PC-9 (cell line): ENCODE measurements at regions not wholly inside any gene's neighbourhood (a gene's known extent, or its start where the extent isn't known, plus 50 kb on each side); places are given as distances from the start of the nearest gene placed in this dataset.

Source experiments
- BruUV-seq: library from RNA; stranded (reverse); fragments of 400-500 nt; replicated peaks from 2 replicates; lab custom pipeline; 2021; lab: Mats Ljungman, UMichigan
- CTCF ChIA-PET: fragments of 300-600 bp; sonication (Branson Sonifier 250); formaldehyde crosslinking; loops from one replicate; lab custom pipeline; 2022; ENCODE audit warnings: antibody characterized with exemption; lab: Charles Lee
- POLR2A ChIA-PET: fragments of 300-600 bp; sonication (Branson Sonifier 250); formaldehyde crosslinking; loops from one replicate; lab custom pipeline; 2022; ENCODE audit warnings: antibody characterized with exemption; ENCODE audit not compliant: unreplicated experiment; lab: Charles Lee
- DNase-seq, 2 experiments: peaks; one replicate each; pipeline versions ENCODE4 v3.0.0 to v3.0.0-alpha.2; 2015 to 2022; ENCODE audit warnings: mixed read lengths in 1 of 2
- H2AFZ ChIP-seq: fragments of 200-600 bp; sonication (generic); 2 replicates; pipeline ENCODE4 v1.8.1; 2017; ENCODE audit warnings: antibody characterized with exemption
- H3F3A ChIP-seq: fragments of 200-600 bp; sonication (generic); 2 replicates; pipeline ENCODE4 v1.8.1; 2017; ENCODE audit warnings: antibody characterized with exemption, mild to moderate bottlenecking, low read depth; ENCODE audit not compliant: insufficient read depth
- H3K27ac ChIP-seq: fragments of 200-600 bp; sonication (generic); 2 replicates; pipeline ENCODE4 v1.6.1; 2016; ENCODE audit warnings: mixed run types
- H3K27me3 ChIP-seq: fragments of 200-600 bp; sonication (generic); 2 replicates; pipeline ENCODE4 v1.6.1; 2016; ENCODE audit warnings: low read depth, mixed run types; ENCODE audit not compliant: insufficient read depth
- H3K36me3 ChIP-seq: fragments of 200-600 bp; sonication (generic); 2 replicates; pipeline ENCODE4 v1.6.1; 2016; ENCODE audit warnings: low read depth, mixed run types
- H3K4me1 ChIP-seq: fragments of 200-600 bp; sonication (generic); replicated peaks from 2 replicates; pipeline ENCODE4 v1.6.1; 2016; ENCODE audit warnings: mixed run types; ENCODE audit not compliant: insufficient read depth
- H3K4me2 ChIP-seq: fragments of 200-600 bp; sonication (generic); 2 replicates; pipeline ENCODE4 v1.6.1; 2017; ENCODE audit warnings: mixed run types
- H3K4me3 ChIP-seq: fragments of 200-600 bp; sonication (generic); 2 replicates; pipeline ENCODE4 v1.6.1; 2016; ENCODE audit warnings: mixed run types
- H3K79me2 ChIP-seq: fragments of 200-600 bp; sonication (generic); 2 replicates; pipeline ENCODE4 v1.6.1; 2017; ENCODE audit warnings: low read depth, mixed run types
- H3K9me2 ChIP-seq: fragments of 200-600 bp; sonication (generic); 2 replicates; pipeline ENCODE4 v1.8.1; 2017; ENCODE audit warnings: mild to moderate bottlenecking; ENCODE audit not compliant: insufficient read depth
- H3K9me3 ChIP-seq: fragments of 200-600 bp; sonication (generic); 2 replicates; pipeline ENCODE4 v1.8.1; 2016; ENCODE audit warnings: low read depth; ENCODE audit not compliant: insufficient read depth
- H4K20me1 ChIP-seq: fragments of 200-600 bp; sonication (generic); 2 replicates; pipeline ENCODE4 v1.8.1; 2017; ENCODE audit not compliant: insufficient read depth
- CTCF ChIP-seq: fragments of 200-600 bp; sonication (generic); conservative IDR thresholded peaks from 2 replicates; pipeline ENCODE4 v1.6.1; 2017; ENCODE audit warnings: mixed run types, antibody characterized with exemption, mild to moderate bottlenecking, moderate library complexity
- EZH2 ChIP-seq: fragments of 200-600 bp; sonication (generic); IDR thresholded peaks from 2 replicates; pipeline ENCODE4 v1.8.0; 2017; ENCODE audit warnings: antibody characterized with exemption, low read depth
- intact Hi-C: fragments of 100-400 bp; cut with micrococcal nuclease; formaldehyde crosslinking; loops from one replicate; pipeline ENCODE4 v1.10.0; 2022; ENCODE audit not compliant: unreplicated experiment

DNA sequence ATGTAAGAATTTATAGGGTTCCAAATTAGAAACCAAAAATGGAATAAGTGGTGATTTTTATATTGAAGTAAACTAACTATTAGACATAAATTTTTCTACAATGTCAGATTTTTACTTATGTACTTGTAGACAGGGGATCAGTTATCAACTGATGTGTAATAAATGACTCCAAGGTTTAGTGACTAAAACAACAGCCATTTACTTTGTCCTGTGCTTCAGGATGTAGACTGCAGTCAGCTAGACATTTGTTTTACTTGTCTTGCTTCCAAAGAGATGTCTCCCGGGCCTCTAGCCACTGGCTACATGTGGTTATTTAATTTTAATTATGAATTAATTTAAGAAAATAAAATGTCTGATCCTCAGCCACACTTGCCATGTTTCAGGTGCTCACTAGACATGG, 249.7 kb upstream of the IGFBP3 start:
- no TSS peak for BruUV-seq
- Histone ChIP-seq H3K36me3 (no peaks in the 10 kb centered on the region), H4K20me1 (no peaks in the 10 kb centered on the region), H2AFZ (no peak overlapping the region), H3K9me3 (no peaks in the 10 kb centered on the region; the same call in 1 of the 2 replicates), H3K27me3 (no peaks in the 10 kb centered on the region), H3K4me3 (no peak overlapping the region), H3F3A (no peaks in the 10 kb centered on the region; the same call in 1 of the 2 replicates), H3K4me2 (no peak overlapping the region), H3K9me2 (no peaks in the 10 kb centered on the region; the same call in 1 of the 2 replicates), H3K4me1 (no peaks in the 10 kb centered on the region), H3K79me2 (no peaks in the 10 kb centered on the region), H3K27ac (no peak overlapping the region)
- TF ChIP-seq EZH2 (no peak), CTCF (no peak)
- intact Hi-C loops: no loop called here
- no peak for DNase-seq
- ChIA-PET CTCF (no interaction called here), POLR2A (no interaction called here)

DNA sequence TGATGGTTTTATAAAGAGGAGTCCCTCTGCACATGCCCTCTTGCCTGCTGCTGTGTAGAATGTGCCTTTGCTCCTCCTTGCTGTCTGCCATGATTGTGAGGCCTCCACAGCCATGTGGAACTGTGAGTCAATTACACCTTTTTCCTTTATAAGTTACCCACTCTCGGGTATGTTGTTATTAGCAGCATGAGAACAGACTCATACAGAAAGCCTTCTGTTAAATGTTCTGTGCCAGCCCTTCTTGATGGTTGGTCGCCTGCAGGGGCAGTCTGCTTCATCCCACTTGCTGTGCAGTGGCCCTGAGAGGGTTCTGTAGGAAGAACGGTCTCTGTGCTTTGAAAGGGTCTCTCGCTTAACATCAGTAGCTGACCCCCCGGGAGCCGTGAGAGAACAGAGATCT, 248.9 kb upstream of the IGFBP3 start:
- Histone ChIP-seq H4K20me1 (no peaks in the 10 kb centered on the region), H3K4me1 (no peaks in the 10 kb centered on the region), H3F3A (no peaks in the 10 kb centered on the region; the same call in 1 of the 2 replicates), H3K9me3 (no peaks in the 10 kb centered on the region; the same call in 1 of the 2 replicates), H3K27ac (no peak overlapping the region), H2AFZ (no peak overlapping the region), H3K27me3 (no peaks in the 10 kb centered on the region), H3K9me2 (no peaks in the 10 kb centered on the region; the same call in 1 of the 2 replicates), H3K4me3 (no peak overlapping the region), H3K36me3 (no peaks in the 10 kb centered on the region), H3K79me2 (no peaks in the 10 kb centered on the region), H3K4me2 (no peak overlapping the region)
- no peak for DNase-seq
- intact Hi-C loops: no loop called here
- CTCF ChIA-PET: interaction anchor here (0.6 kb wide), 1 partner anchor 21 kb away, joined by 4 read pairs; no protein-coding TSS in a partner anchor
- BruUV-seq: no TSS peak
- TF ChIP-seq CTCF (no peak), EZH2 (no peak)
- POLR2A ChIA-PET: no interaction called here

GRCh38 chr7:46169384-46169755, 248.3 kb upstream of the IGFBP3 start:
- no peak overlapping the region for H2AFZ ChIP-seq
- no TSS peak for BruUV-seq
- H3K9me2 ChIP-seq: no peaks in the 10 kb centered on the region; the same call in 1 of the 2 replicates
- H3K36me3 ChIP-seq: no peaks in the 10 kb centered on the region
- no peaks in the 10 kb centered on the region for H4K20me1 ChIP-seq
- no peaks in the 10 kb centered on the region; the same call in 1 of the 2 replicates for H3K9me3 ChIP-seq
- H3K4me1 ChIP-seq: no peaks in the 10 kb centered on the region
- no peak overlapping the region for H3K27ac ChIP-seq
- intact Hi-C loops: no loop called here
- no peaks in the 10 kb centered on the region for H3K79me2 ChIP-seq
- H3K4me3 ChIP-seq: no peak overlapping the region
- CTCF ChIA-PET: no interaction called here
- POLR2A ChIA-PET: no interaction called here
- DNase-seq: no peak
- TF ChIP-seq EZH2 (no peak), CTCF (no peak)
- no peak overlapping the region for H3K4me2 ChIP-seq
- no peaks in the 10 kb centered on the region for H3K27me3 ChIP-seq
- H3F3A ChIP-seq: no peaks in the 10 kb centered on the region
